HCT116 (cell line): ENCODE measurements at regions not wholly inside any gene's neighbourhood (a gene's known extent, or its start where the extent isn't known, plus 50 kb on each side); places are given as distances from the start of the nearest gene placed in this dataset.

Experiments
- ATAC-seq: fragments of 200-7000 bp; cut with Tn5 transposase; 2 replicates; pipeline ENCODE4 v1.9.1; 2020; ENCODE audit warnings: mild to moderate bottlenecking, moderate library complexity
- BruUV-seq: library from RNA; stranded (reverse); fragments of 400-500 nt; replicated peaks from 2 replicates; lab custom pipeline; 2021; lab: Mats Ljungman, UMichigan
- CTCF ChIA-PET: fragments of 300-600 bp; sonication (Branson Sonifier 250); formaldehyde crosslinking; loops from one replicate; lab custom pipeline; 2021; ENCODE audit warnings: antibody characterized with exemption; lab: Charles Lee
- POLR2A ChIA-PET: fragments of 300-600, 350-600 bp; sonication (Branson Sonifier 250); formaldehyde crosslinking; loops from one replicate; lab custom pipeline; 2021; ENCODE audit warnings: antibody characterized with exemption; lab: Charles Lee
- RAD21 ChIA-PET, 2 experiments: fragments of 300-600 bp; sonication (Branson Sonifier 250); formaldehyde crosslinking; loops; one replicate each; lab custom pipeline; 2023; ENCODE audit warnings: low total read pairs in 2 of 2; ENCODE audit not compliant: uncharacterized antibody in 2 of 2, unreplicated experiment in 2 of 2, low non-redundant PET in 1 of 2; lab: Charles Lee
- DNase-seq: peaks from one replicate; pipeline ENCODE4 v3.0.0-alpha.2; 2010; ENCODE audit warnings: low read depth, low spot score
- H2AFZ ChIP-seq: fragments of 200-600 bp; shearing (Covaris generic), sonication (generic); 2 replicates; pipeline ENCODE4 v1.6.1; 2017; ENCODE audit warnings: low read depth, mixed run types, mixed read lengths, antibody characterized with exemption, low read length; ENCODE audit not compliant: poor library complexity, severe bottlenecking
- H3K27ac ChIP-seq: 2 replicates; pipeline ENCODE4 v1.5.1; 2012; ENCODE audit warnings: low read depth, low read length
- H3K27me3 ChIP-seq: fragments of 200-600 bp; sonication (generic); 2 replicates; pipeline ENCODE4 v1.6.1; 2016; ENCODE audit warnings: mixed run types, low read length, mixed read lengths; ENCODE audit not compliant: insufficient read depth
- H3K36me3 ChIP-seq, 2 experiments: fragments of 200-500 bp in 1 of 2; fragments of 200-600 bp in 1 of 2; sonication (Bioruptor generic) in 1 of 2; sonication (generic) in 1 of 2; 2 replicates each; pipeline versions ENCODE4 v1.5.1 to v1.6.1; 2014 to 2016; ENCODE audit warnings: low read length in 2 of 2, inconsistent platforms in 1 of 2, mixed read lengths in 1 of 2, mixed run types in 1 of 2; ENCODE audit not compliant: insufficient read depth in 2 of 2, control insufficient read depth in 1 of 2
- H3K4me1 ChIP-seq, 2 experiments: fragments of 200-600 bp in 1 of 2; sonication (generic) in 1 of 2; 2 replicates each; pipeline versions ENCODE4 v1.5.1 to v1.6.1; 2012 to 2017; ENCODE audit warnings: low read length in 2 of 2, inconsistent platforms in 1 of 2, mild to moderate bottlenecking in 1 of 2, mixed read lengths in 1 of 2, mixed run types in 1 of 2, moderate library complexity in 1 of 2; ENCODE audit not compliant: insufficient read depth in 2 of 2, control insufficient read depth in 1 of 2
- H3K4me2 ChIP-seq: fragments of 200-600 bp; sonication (generic); 2 replicates; pipeline ENCODE4 v1.6.1; 2017; ENCODE audit warnings: mixed run types, low read length, mixed read lengths
- H3K4me3 ChIP-seq, 2 experiments: fragments of 200-600 bp in 1 of 2; sonication (generic) in 1 of 2; replicated peaks in 1 of 2; 2 replicates each; pipeline ENCODE4 v1.5.1; 2011 to 2016; ENCODE audit warnings: low read length in 2 of 2, control low read depth in 1 of 2, low read depth in 1 of 2, mild to moderate bottlenecking in 1 of 2, mixed read lengths in 1 of 2, mixed run types in 1 of 2
- H3K79me2 ChIP-seq: fragments of 200-600 bp; sonication (generic); 2 replicates; pipeline ENCODE4 v1.6.1; 2017; ENCODE audit warnings: mild to moderate bottlenecking, mixed run types, low read length, moderate library complexity, mixed read lengths; ENCODE audit not compliant: insufficient read depth
- H3K9ac ChIP-seq: fragments of 200-600 bp; sonication (generic); 2 replicates; pipeline ENCODE4 v1.6.1; 2016; ENCODE audit warnings: low read length, mixed read lengths
- H3K9me2 ChIP-seq: fragments of 200-600 bp; sonication (generic), shearing (Covaris generic); 2 replicates; pipeline ENCODE4 v1.6.1; 2017; ENCODE audit warnings: mixed run types, mild to moderate bottlenecking, moderate library complexity; ENCODE audit not compliant: insufficient read depth
- H3K9me3 ChIP-seq, 2 experiments: fragments of 200-500 bp in 1 of 2; fragments of 200-600 bp in 1 of 2; sonication (Bioruptor generic) in 1 of 2; sonication (generic) in 1 of 2; 2 replicates each; pipeline ENCODE4 v1.6.1; 2014 to 2017; ENCODE audit warnings: low read length in 2 of 2, mixed read lengths in 2 of 2, inconsistent platforms in 1 of 2, low read depth in 1 of 2, mild to moderate bottlenecking in 1 of 2, mixed run types in 1 of 2, moderate library complexity in 1 of 2; ENCODE audit not compliant: control insufficient read depth in 1 of 2, insufficient read depth in 1 of 2
- H4K20me1 ChIP-seq: fragments of 200-600 bp; sonication (generic), shearing (Covaris generic); 2 replicates; pipeline ENCODE4 v1.6.1; 2017; ENCODE audit warnings: mixed run types, mild to moderate bottlenecking, moderate library complexity; ENCODE audit not compliant: insufficient read depth
- CBX3 ChIP-seq: IDR thresholded peaks from 2 replicates; pipeline ENCODE4 v1.6.1; 2012; ENCODE audit warnings: low read depth
- CEBPB ChIP-seq: IDR thresholded peaks from 2 replicates; pipeline ENCODE4 v1.6.1; 2012; ENCODE audit warnings: low read depth
- EZH2phosphoT487 ChIP-seq: fragments of 200-600 bp; IDR thresholded peaks from 2 replicates; pipeline ENCODE4 v1.6.1; 2018; ENCODE audit warnings: antibody characterized with exemption, borderline replicate concordance
- FOSL1 ChIP-seq: IDR thresholded peaks from 2 replicates; pipeline ENCODE4 v1.6.1; 2012; ENCODE audit warnings: low read depth
- POLR2A ChIP-seq: IDR thresholded peaks from 2 replicates; pipeline ENCODE4 v1.7.0; 2011; ENCODE audit warnings: borderline replicate concordance; ENCODE audit not compliant: insufficient read depth, insufficient read length; ENCODE audit errors: extremely low read depth
- TCF7L2 ChIP-seq: IDR thresholded peaks from 2 replicates; pipeline ENCODE4 v1.7.0; 2011; ENCODE audit warnings: borderline replicate concordance, inconsistent platforms; ENCODE audit not compliant: insufficient read depth, insufficient read length; ENCODE audit errors: extremely low read depth
- YY1 ChIP-seq: IDR thresholded peaks from 2 replicates; pipeline ENCODE4 v1.6.1; 2011; ENCODE audit warnings: low read length, low read depth, moderate library complexity, mild to moderate bottlenecking; ENCODE audit not compliant: insufficient replicate concordance; ENCODE audit errors: extremely low read depth
- intact Hi-C: fragments of 100-400 bp; cut with micrococcal nuclease; formaldehyde crosslinking; loops from 2 replicates; pipeline ENCODE4 v1.10.0; 2022
- TF ChIP-seq, protein P1 (sequence below), 3 experiments: fragments of 200-600 bp in 1 of 3; sonication (generic) in 1 of 3; IDR thresholded peaks in 2 of 3; conservative IDR thresholded peaks in 1 of 3; 2 replicates each; pipeline ENCODE4 v1.5.1; 2012 to 2017; ENCODE audit warnings: low read depth in 2 of 3, low read length in 2 of 3, antibody characterized with exemption in 1 of 3, borderline replicate concordance in 1 of 3, control low read depth in 1 of 3, mild to moderate bottlenecking in 1 of 3, mixed read lengths in 1 of 3, mixed run types in 1 of 3, moderate library complexity in 1 of 3; ENCODE audit not compliant: insufficient read depth in 1 of 3
- TF ChIP-seq, protein P2 (sequence below): IDR thresholded peaks from 2 replicates; pipeline ENCODE4 v1.6.1; 2012

GRCh38 chr1:36664571-36665287, 182.0 kb upstream of the CSF3R start:
- POLR2A ChIA-PET: no interaction called here
- H3K79me2 ChIP-seq: no peaks in the 10 kb centered on the region
- no peak overlapping the region for H3K4me3 ChIP-seq
- H3K4me1 ChIP-seq: no peaks in the 10 kb centered on the region
- no peak overlapping the region for H3K9ac ChIP-seq
- no peak overlapping the region for H2AFZ ChIP-seq
- BruUV-seq: no TSS peak
- no peaks in the 10 kb centered on the region for H3K36me3 ChIP-seq
- H3K9me3 ChIP-seq: no peaks in the 10 kb centered on the region
- ATAC-seq (no peak), DNase-seq (no peak)
- no peak overlapping the region for H3K4me2 ChIP-seq
- RAD21 ChIA-PET: no interaction called here
- TF ChIP-seq EZH2phosphoT487 (no peak), YY1 (no peak), POLR2A (no peak), FOSL1 (no peak), TCF7L2 (no peak), CEBPB (no peak), CBX3 (no peak)
- TF ChIP-seq, protein P1, sequence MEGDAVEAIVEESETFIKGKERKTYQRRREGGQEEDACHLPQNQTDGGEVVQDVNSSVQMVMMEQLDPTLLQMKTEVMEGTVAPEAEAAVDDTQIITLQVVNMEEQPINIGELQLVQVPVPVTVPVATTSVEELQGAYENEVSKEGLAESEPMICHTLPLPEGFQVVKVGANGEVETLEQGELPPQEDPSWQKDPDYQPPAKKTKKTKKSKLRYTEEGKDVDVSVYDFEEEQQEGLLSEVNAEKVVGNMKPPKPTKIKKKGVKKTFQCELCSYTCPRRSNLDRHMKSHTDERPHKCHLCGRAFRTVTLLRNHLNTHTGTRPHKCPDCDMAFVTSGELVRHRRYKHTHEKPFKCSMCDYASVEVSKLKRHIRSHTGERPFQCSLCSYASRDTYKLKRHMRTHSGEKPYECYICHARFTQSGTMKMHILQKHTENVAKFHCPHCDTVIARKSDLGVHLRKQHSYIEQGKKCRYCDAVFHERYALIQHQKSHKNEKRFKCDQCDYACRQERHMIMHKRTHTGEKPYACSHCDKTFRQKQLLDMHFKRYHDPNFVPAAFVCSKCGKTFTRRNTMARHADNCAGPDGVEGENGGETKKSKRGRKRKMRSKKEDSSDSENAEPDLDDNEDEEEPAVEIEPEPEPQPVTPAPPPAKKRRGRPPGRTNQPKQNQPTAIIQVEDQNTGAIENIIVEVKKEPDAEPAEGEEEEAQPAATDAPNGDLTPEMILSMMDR (IDR thresholded peaks at IDR 0.05 in 2 of 3, conservative IDR thresholded peaks at IDR 0.05 in 1 of 3; ENCODE audit: borderline replicate concordance in 1 of 3, insufficient read depth in 1 of 3, low read depth in 2 of 3, low read length in 2 of 3): no peak
- TF ChIP-seq, protein P2, sequence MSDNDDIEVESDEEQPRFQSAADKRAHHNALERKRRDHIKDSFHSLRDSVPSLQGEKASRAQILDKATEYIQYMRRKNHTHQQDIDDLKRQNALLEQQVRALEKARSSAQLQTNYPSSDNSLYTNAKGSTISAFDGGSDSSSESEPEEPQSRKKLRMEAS: no peak
- H3K27me3 ChIP-seq: peaks cover 49% of the 10 kb centered on the region
- intact Hi-C loops: no loop called here
- CTCF ChIA-PET: no interaction called here
- no peak overlapping the region for H3K27ac ChIP-seq
- no peaks in the 10 kb centered on the region for H3K9me2 ChIP-seq
- H4K20me1 ChIP-seq: no peaks in the 10 kb centered on the region
